ENCODE measurements at regions not wholly inside any gene's neighbourhood (a gene's known extent, or its start where the extent isn't known, plus 50 kb on each side); places are given as distances from the start of the nearest gene placed in this dataset.

- TF ChIP-seq CTCF (IDR thresholded peaks at IDR 0.05; ENCODE audit: insufficient read depth, low read depth, low read length): no peak
- no peak for DNase-seq (ENCODE audit: low read depth)
- CTCF ChIA-PET: no interaction called here
- no peaks in the 10 kb centered on the region for H3K36me3 ChIP-seq (ENCODE audit: control insufficient read depth, insufficient read depth, low read length)
- H3K27me3 ChIP-seq (ENCODE audit: control insufficient read depth, insufficient read depth, low read length): no peaks in the 10 kb centered on the region; the same call in 1 of the 2 replicates
- no peak overlapping the region for H3K4me3 ChIP-seq (ENCODE audit: low read depth, low read length)
- POLR2A ChIA-PET: no interaction called here
Measured at GRCh38 chr3:65110661-65111060, 422.9 kb upstream of the ADAMTS9 start.

GRCh38 chr3:65109966-65110500 is 422.2 kb upstream of the ADAMTS9 start:
- Histone ChIP-seq H3K36me3 (ENCODE audit: control insufficient read depth, insufficient read depth, low read length) (no peaks in the 10 kb centered on the region), H3K27me3 (ENCODE audit: control insufficient read depth, insufficient read depth, low read length) (no peaks in the 10 kb centered on the region; the same call in 1 of the 2 replicates), H3K4me3 (ENCODE audit: low read depth, low read length) (no peak overlapping the region)
- CTCF ChIA-PET: no interaction called here
- no peak for DNase-seq (ENCODE audit: low read depth)
- TF ChIP-seq CTCF (IDR thresholded peaks at IDR 0.05; ENCODE audit: insufficient read depth, low read depth, low read length): no peak
- POLR2A ChIA-PET: no interaction called here

- Histone ChIP-seq H3K4me3 (ENCODE audit: low read depth, low read length) (no peak overlapping the region), H3K36me3 (ENCODE audit: control insufficient read depth, insufficient read depth, low read length) (no peaks in the 10 kb centered on the region), H3K27me3 (ENCODE audit: control insufficient read depth, insufficient read depth, low read length) (no peaks in the 10 kb centered on the region; the same call in 1 of the 2 replicates)
- no peak for TF ChIP-seq CTCF (IDR thresholded peaks at IDR 0.05; ENCODE audit: insufficient read depth, low read depth, low read length)
- POLR2A ChIA-PET: no interaction called here
- DNase-seq (ENCODE audit: low read depth): no peak
- CTCF ChIA-PET: no interaction called here
Measured at GRCh38 chr3:65107174-65107573, 419.4 kb upstream of the ADAMTS9 start.

GRCh38 chr3:65101450-65101849 is 413.6 kb upstream of the ADAMTS9 start:
- no peaks in the 10 kb centered on the region for H3K27me3 ChIP-seq (ENCODE audit: control insufficient read depth, insufficient read depth, low read length)
- no peak for TF ChIP-seq CTCF (IDR thresholded peaks at IDR 0.05; ENCODE audit: insufficient read depth, low read depth, low read length)

GRCh38 chr3:65098400-65098799 is 410.6 kb upstream of the ADAMTS9 start:
- H3K4me3 ChIP-seq (ENCODE audit: low read depth, low read length): no peak overlapping the region
- H3K27me3 ChIP-seq (ENCODE audit: control insufficient read depth, insufficient read depth, low read length): no peaks in the 10 kb centered on the region
- H3K36me3 ChIP-seq (ENCODE audit: control insufficient read depth, insufficient read depth, low read length): no peaks in the 10 kb centered on the region
- DNase-seq (ENCODE audit: low read depth): no peak
- ChIA-PET CTCF (no interaction called here), POLR2A (no interaction called here)
- no peak for TF ChIP-seq CTCF (IDR thresholded peaks at IDR 0.05; ENCODE audit: insufficient read depth, low read depth, low read length)

More at GRCh38 chr3:65101450-65101849, 413.6 kb upstream of the ADAMTS9 start:
- Histone ChIP-seq H3K4me3 (ENCODE audit: low read depth, low read length) (no peak overlapping the region), H3K36me3 (ENCODE audit: control insufficient read depth, insufficient read depth, low read length) (no peaks in the 10 kb centered on the region)
- DNase-seq (ENCODE audit: low read depth): no peak
- ChIA-PET CTCF (interaction anchor here (2.1 kb wide), 1 partner anchor 569 kb away, joined by 5 read pairs; no protein-coding TSS in a partner anchor), POLR2A (no interaction called here)

Data from BJ (cell line).